ENCODE measurements at regions not wholly inside any gene's neighbourhood (a gene's known extent, or its start where the extent isn't known, plus 50 kb on each side); places are given as distances from the start of the nearest gene placed in this dataset.

DNA sequence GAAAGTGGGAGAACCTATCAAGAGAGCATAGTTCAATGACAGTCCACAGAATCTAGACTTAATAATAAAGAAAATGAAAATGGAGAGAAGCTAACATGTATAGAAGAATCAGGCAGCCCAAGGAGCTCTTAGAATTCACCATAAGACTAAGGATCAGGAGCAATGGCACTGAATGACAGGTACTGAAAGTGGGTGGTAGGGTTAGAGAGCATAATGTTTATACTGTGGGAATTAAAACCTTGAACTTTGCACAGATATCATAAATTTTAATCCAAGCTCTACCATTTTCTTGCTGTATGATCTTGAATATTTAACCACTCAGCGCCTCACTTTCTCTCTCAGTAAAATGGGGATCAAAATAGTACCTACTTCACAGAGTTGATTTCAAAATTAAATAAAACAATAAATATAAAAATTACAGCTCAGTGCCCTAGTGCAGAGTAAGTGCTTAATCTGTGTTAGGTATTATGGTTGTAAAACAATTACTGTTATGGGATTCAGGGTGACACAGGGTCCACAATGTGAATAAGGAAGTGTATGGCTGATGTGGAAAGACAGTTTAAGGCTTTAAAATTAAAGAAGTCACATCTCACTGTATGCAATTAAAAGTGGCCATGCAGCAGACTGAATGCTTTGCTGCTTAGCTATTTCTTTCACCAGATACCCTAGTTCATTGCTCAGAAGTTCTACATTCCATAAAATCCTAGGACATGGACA, 319.8 kb downstream of the HINT1 start:
- TF ChIP-seq FOSL1 (IDR thresholded peaks at IDR 0.05; ENCODE audit: low read depth): no peak
- TF ChIP-seq, protein P1, sequence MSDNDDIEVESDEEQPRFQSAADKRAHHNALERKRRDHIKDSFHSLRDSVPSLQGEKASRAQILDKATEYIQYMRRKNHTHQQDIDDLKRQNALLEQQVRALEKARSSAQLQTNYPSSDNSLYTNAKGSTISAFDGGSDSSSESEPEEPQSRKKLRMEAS (IDR thresholded peaks at IDR 0.05): no peak
- no peak for TF ChIP-seq EZH2phosphoT487 (IDR thresholded peaks at IDR 0.05; ENCODE audit: borderline replicate concordance)
- TF ChIP-seq JUND (IDR thresholded peaks at IDR 0.05): no peak
- TF ChIP-seq ZNF274 (IDR thresholded peaks at IDR 0.05; ENCODE audit: low read depth, low read length): no peak
- TF ChIP-seq RAD21 (IDR thresholded peaks at IDR 0.05; ENCODE audit: low read depth): no peak
- TF ChIP-seq SRF (IDR thresholded peaks at IDR 0.05; ENCODE audit: low read depth): no peak
- TF ChIP-seq, protein P2, sequence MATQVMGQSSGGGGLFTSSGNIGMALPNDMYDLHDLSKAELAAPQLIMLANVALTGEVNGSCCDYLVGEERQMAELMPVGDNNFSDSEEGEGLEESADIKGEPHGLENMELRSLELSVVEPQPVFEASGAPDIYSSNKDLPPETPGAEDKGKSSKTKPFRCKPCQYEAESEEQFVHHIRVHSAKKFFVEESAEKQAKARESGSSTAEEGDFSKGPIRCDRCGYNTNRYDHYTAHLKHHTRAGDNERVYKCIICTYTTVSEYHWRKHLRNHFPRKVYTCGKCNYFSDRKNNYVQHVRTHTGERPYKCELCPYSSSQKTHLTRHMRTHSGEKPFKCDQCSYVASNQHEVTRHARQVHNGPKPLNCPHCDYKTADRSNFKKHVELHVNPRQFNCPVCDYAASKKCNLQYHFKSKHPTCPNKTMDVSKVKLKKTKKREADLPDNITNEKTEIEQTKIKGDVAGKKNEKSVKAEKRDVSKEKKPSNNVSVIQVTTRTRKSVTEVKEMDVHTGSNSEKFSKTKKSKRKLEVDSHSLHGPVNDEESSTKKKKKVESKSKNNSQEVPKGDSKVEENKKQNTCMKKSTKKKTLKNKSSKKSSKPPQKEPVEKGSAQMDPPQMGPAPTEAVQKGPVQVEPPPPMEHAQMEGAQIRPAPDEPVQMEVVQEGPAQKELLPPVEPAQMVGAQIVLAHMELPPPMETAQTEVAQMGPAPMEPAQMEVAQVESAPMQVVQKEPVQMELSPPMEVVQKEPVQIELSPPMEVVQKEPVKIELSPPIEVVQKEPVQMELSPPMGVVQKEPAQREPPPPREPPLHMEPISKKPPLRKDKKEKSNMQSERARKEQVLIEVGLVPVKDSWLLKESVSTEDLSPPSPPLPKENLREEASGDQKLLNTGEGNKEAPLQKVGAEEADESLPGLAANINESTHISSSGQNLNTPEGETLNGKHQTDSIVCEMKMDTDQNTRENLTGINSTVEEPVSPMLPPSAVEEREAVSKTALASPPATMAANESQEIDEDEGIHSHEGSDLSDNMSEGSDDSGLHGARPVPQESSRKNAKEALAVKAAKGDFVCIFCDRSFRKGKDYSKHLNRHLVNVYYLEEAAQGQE (IDR thresholded peaks at IDR 0.05; ENCODE audit: low read depth): no peak
- no peak for TF ChIP-seq YY1 (IDR thresholded peaks at IDR 0.05; ENCODE audit: extremely low read depth, insufficient replicate concordance, low read depth, low read length)
- no peak for TF ChIP-seq SP1 (IDR thresholded peaks at IDR 0.05; ENCODE audit: low read depth)
- no peak for TF ChIP-seq SIN3A (IDR thresholded peaks at IDR 0.05; ENCODE audit: low read depth)
- TF ChIP-seq, protein P3, sequence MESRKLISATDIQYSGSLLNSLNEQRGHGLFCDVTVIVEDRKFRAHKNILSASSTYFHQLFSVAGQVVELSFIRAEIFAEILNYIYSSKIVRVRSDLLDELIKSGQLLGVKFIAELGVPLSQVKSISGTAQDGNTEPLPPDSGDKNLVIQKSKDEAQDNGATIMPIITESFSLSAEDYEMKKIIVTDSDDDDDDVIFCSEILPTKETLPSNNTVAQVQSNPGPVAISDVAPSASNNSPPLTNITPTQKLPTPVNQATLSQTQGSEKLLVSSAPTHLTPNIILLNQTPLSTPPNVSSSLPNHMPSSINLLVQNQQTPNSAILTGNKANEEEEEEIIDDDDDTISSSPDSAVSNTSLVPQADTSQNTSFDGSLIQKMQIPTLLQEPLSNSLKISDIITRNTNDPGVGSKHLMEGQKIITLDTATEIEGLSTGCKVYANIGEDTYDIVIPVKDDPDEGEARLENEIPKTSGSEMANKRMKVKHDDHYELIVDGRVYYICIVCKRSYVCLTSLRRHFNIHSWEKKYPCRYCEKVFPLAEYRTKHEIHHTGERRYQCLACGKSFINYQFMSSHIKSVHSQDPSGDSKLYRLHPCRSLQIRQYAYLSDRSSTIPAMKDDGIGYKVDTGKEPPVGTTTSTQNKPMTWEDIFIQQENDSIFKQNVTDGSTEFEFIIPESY (IDR thresholded peaks at IDR 0.05; ENCODE audit: extremely low read depth, insufficient replicate concordance, low read length): no peak
- TF ChIP-seq CEBPB (IDR thresholded peaks at IDR 0.05; ENCODE audit: low read depth): no peak
- no peak for TF ChIP-seq CBX3 (IDR thresholded peaks at IDR 0.05; ENCODE audit: low read depth)
- TF ChIP-seq ZFX (IDR thresholded peaks at IDR 0.05): no peak
- no peak for TF ChIP-seq ELF1 (IDR thresholded peaks at IDR 0.05; ENCODE audit: borderline replicate concordance, low read depth)
- TF ChIP-seq EGR1 (IDR thresholded peaks at IDR 0.05; ENCODE audit: low read depth): no peak
- H3K9me2 ChIP-seq (ENCODE audit: insufficient read depth): no peaks in the 10 kb centered on the region
- CTCF ChIA-PET: no interaction called here
- RAD21 ChIA-PET (ENCODE audit: low non-redundant PET in 1 of 2, low total read pairs in 2 of 2, uncharacterized antibody in 2 of 2, unreplicated experiment in 2 of 2): no interaction called here
- H3K4me2 ChIP-seq (ENCODE audit: low read length): no peak overlapping the region
- no peaks in the 10 kb centered on the region for H3K4me1 ChIP-seq (ENCODE audit: control insufficient read depth in 1 of 2, insufficient read depth in 2 of 2, low read length in 2 of 2)
- H3K4me3 ChIP-seq (replicated peaks in 1 of 2; ENCODE audit: low read depth in 1 of 2, low read length in 2 of 2): no peak overlapping the region
- no peak for DNase-seq (ENCODE audit: low read depth, low spot score)
- H3K27ac ChIP-seq (ENCODE audit: low read depth, low read length): no peak overlapping the region
- no peaks in the 10 kb centered on the region for H3K9me3 ChIP-seq (ENCODE audit: control insufficient read depth in 1 of 2, insufficient read depth in 1 of 2, low read depth in 1 of 2, low read length in 2 of 2)
- H3K9ac ChIP-seq (ENCODE audit: low read length): no peak overlapping the region
- POLR2A ChIA-PET: no interaction called here
- no peaks in the 10 kb centered on the region for H3K27me3 ChIP-seq (ENCODE audit: insufficient read depth, low read length)
- BruUV-seq (replicated peaks): no TSS peak
- no peaks in the 10 kb centered on the region for H4K20me1 ChIP-seq (ENCODE audit: insufficient read depth)
- intact Hi-C loops (cut with micrococcal nuclease): no loop called here
- no peak for ATAC-seq
- no peaks in the 10 kb centered on the region for H3K79me2 ChIP-seq (ENCODE audit: insufficient read depth, low read length)
- no peak overlapping the region for H2AFZ ChIP-seq (ENCODE audit: low read depth, low read length, poor library complexity, severe bottlenecking)
- no peaks in the 10 kb centered on the region for H3K36me3 ChIP-seq (ENCODE audit: control insufficient read depth in 1 of 2, insufficient read depth in 2 of 2, low read length in 2 of 2)

Measured in HCT116 (cell line).